Adipocyte (in vitro differentiated cells): ENCODE measurements at regions not wholly inside any gene's neighbourhood (a gene's known extent, or its start where the extent isn't known, plus 50 kb on each side); places are given as distances from the start of the nearest gene placed in this dataset.

Source experiments
- DNase-seq: peaks from one replicate; pipeline ENCODE4 v3.0.0-alpha.2; 2015; ENCODE audit warnings: low read depth
- H3K27me3 ChIP-seq: replicated peaks from 2 replicates; pipeline ENCODE4 v1.7.0; 2013; ENCODE audit warnings: mild to moderate bottlenecking, low read length, moderate library complexity; ENCODE audit not compliant: control insufficient read depth, insufficient read depth
- H3K36me3 ChIP-seq: 2 replicates; pipeline ENCODE4 v1.7.0; 2013; ENCODE audit warnings: low read length, mild to moderate bottlenecking, moderate library complexity; ENCODE audit not compliant: control insufficient read depth, insufficient read depth, severe bottlenecking
- H3K4me1 ChIP-seq: 2 replicates; pipeline ENCODE4 v1.7.0; 2013; ENCODE audit warnings: mild to moderate bottlenecking, low read length, moderate library complexity; ENCODE audit not compliant: control insufficient read depth, insufficient read depth
- H3K4me3 ChIP-seq: 2 replicates; pipeline ENCODE4 v1.7.0; 2013; ENCODE audit warnings: mild to moderate bottlenecking, low read length, moderate library complexity
- H3K9ac ChIP-seq: 2 replicates; pipeline ENCODE4 v1.7.0; 2013; ENCODE audit warnings: mild to moderate bottlenecking, low read length, moderate library complexity
- H3K9me3 ChIP-seq: 2 replicates; pipeline ENCODE4 v1.7.0; 2013; ENCODE audit warnings: mild to moderate bottlenecking, low read length, moderate library complexity; ENCODE audit not compliant: control insufficient read depth

DNA sequence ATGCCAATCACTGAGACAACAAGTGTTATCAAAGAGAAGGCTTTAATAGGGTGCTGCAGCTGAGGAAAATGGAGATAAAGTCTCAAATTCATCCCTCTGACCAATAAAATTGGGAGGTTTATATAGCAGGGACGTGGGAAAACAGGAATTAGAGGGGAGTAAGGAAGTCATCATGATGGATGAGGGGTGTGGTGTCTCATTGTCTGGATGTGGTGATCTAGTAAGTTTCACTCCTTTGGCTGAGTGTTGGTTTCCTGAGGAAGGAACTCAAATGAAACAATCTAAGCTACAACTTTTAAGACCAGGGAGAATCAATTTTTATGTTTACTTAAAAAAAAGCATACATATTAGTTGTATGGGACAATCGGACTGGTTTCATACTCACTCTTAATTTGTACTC, 491.0 kb upstream of the KIRREL3 start:
- Histone ChIP-seq H3K36me3 (no peaks in the 10 kb centered on the region), H3K4me3 (no peak overlapping the region), H3K9me3 (peaks cover 13% of the 10 kb centered on the region), H3K27me3 (no peaks in the 10 kb centered on the region), H3K9ac (no peak overlapping the region), H3K4me1 (no peaks in the 10 kb centered on the region)
- DNase-seq = no peak

- Histone ChIP-seq H3K4me3 (no peak overlapping the region), H3K27me3 (no peaks in the 10 kb centered on the region), H3K4me1 (no peaks in the 10 kb centered on the region), H3K9me3 (peaks cover 13% of the 10 kb centered on the region), H3K36me3 (no peaks in the 10 kb centered on the region), H3K9ac (no peak overlapping the region)
- no peak for DNase-seq
Measured at GRCh38 chr11:127490896-127491295, 490.3 kb upstream of the KIRREL3 start.

DNA sequence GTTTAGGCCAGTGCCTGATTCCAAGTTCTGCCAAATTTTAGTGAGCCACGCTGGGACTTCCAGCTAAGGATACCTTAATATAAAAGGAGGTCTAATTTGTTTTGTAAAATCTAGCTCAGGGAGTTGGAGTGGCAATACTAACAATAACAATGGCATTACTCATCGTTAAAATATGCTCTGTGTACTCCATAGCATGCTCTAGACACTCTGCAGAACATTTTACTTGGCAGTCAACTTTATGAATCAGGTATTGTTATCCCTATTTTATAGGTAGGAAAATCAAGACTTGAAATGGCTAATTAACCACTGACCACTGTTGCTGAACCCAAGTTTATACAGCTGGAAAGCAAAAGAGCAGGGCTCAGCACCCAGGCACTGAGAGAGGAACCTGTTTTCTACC, 485.0 kb upstream of the KIRREL3 start:
- Histone ChIP-seq H3K9ac (no peak overlapping the region), H3K9me3 (peaks cover under 1% of the 10 kb centered on the region), H3K27me3 (no peaks in the 10 kb centered on the region), H3K4me3 (no peak overlapping the region), H3K36me3 (no peaks in the 10 kb centered on the region), H3K4me1 (no peaks in the 10 kb centered on the region)
- peak; percentile 18 for DNase-seq

DNA sequence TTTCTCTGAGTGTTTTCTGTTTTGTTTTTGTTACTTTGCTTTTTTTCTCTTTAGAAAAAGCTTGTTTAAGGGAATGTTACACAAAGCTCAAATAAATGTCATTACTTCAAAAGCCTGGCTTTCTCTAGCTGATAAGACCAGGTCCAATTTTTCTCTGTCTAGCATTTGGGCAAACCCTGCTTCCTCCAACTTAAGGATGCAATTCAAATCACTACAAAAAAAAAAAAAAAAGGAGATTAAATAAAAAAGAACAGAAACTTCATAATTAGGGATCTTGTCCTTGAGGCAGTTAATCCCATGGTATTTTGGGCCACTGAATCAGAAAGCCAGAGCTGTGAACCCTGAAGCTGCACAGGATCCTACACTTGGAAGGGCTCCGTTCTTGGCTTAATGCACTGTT, 480.8 kb upstream of the KIRREL3 start:
- Histone ChIP-seq H3K9ac (no peak overlapping the region), H3K36me3 (no peaks in the 10 kb centered on the region), H3K27me3 (no peaks in the 10 kb centered on the region), H3K9me3 (no peaks in the 10 kb centered on the region), H3K4me1 (no peaks in the 10 kb centered on the region), H3K4me3 (no peak overlapping the region)
- no peak for DNase-seq

- H3K9me3 ChIP-seq = no peaks in the 10 kb centered on the region
- no peaks in the 10 kb centered on the region for H3K27me3 ChIP-seq
- DNase-seq = no peak
- no peaks in the 10 kb centered on the region for H3K36me3 ChIP-seq
- no peak overlapping the region for H3K4me3 ChIP-seq
- H3K4me1 ChIP-seq = no peaks in the 10 kb centered on the region
- no peak overlapping the region for H3K9ac ChIP-seq
Measured at GRCh38 chr11:127478826-127479225, 478.3 kb upstream of the KIRREL3 start.

DNA sequence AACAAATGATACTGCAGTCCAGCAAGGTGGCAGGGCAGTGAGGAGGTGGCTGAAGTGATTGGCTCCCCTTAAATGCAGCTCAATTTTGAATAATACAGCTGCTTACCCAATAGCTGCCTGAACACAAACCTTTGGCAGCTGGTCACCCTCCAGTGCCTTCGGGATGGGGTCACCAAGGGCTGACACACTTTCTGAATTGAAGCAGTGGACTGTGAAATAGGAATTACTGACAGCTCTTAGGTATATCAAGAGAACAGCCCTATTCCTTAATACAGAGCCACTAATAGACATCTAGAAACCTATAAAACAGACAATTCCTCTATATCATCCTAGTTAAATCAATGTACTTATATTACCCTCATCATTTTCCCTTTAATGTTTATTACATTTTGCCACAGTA, 474.2 kb upstream of the KIRREL3 start:
- Histone ChIP-seq H3K4me1 (no peaks in the 10 kb centered on the region), H3K36me3 (no peaks in the 10 kb centered on the region), H3K27me3 (no peaks in the 10 kb centered on the region), H3K9ac (no peak overlapping the region), H3K9me3 (no peaks in the 10 kb centered on the region), H3K4me3 (no peak overlapping the region)
- DNase-seq = no peak

GRCh38 chr11:127472505-127472904, 471.9 kb upstream of the KIRREL3 start:
- Histone ChIP-seq H3K4me3 (no peak overlapping the region), H3K27me3 (no peaks in the 10 kb centered on the region), H3K9ac (no peak overlapping the region), H3K36me3 (no peaks in the 10 kb centered on the region), H3K4me1 (no peaks in the 10 kb centered on the region), H3K9me3 (no peaks in the 10 kb centered on the region)
- DNase-seq = no peak

DNA sequence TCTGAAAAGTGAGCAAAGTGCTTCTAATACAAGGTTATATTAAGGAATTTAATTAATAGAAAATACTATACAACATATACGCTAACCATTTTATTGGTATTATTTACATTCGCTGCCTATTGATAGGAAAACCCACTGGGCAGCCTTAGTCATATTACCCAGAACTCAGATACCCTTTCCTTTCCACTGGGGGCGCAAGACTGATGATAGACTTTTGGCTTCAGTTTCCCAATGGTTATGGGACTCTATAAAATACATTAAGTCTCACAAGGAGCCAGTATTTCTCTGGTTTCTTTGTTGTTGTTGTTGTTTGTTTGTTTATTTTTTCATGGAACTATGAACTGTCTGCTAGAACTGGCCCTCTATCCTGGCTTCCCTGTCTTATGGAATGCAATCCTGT, 471.1 kb upstream of the KIRREL3 start:
- no peak overlapping the region for H3K4me3 ChIP-seq
- no peak overlapping the region for H3K9ac ChIP-seq
- no peak for DNase-seq
- H3K4me1 ChIP-seq = no peaks in the 10 kb centered on the region
- no peaks in the 10 kb centered on the region for H3K36me3 ChIP-seq
- H3K9me3 ChIP-seq = no peaks in the 10 kb centered on the region
- H3K27me3 ChIP-seq = no peaks in the 10 kb centered on the region

- Histone ChIP-seq H3K27me3 (no peaks in the 10 kb centered on the region), H3K4me1 (no peaks in the 10 kb centered on the region), H3K36me3 (no peaks in the 10 kb centered on the region), H3K9ac (no peak overlapping the region), H3K4me3 (no peak overlapping the region), H3K9me3 (no peaks in the 10 kb centered on the region)
- no peak for DNase-seq
Measured at GRCh38 chr11:127470306-127470884, 469.8 kb upstream of the KIRREL3 start.

DNA sequence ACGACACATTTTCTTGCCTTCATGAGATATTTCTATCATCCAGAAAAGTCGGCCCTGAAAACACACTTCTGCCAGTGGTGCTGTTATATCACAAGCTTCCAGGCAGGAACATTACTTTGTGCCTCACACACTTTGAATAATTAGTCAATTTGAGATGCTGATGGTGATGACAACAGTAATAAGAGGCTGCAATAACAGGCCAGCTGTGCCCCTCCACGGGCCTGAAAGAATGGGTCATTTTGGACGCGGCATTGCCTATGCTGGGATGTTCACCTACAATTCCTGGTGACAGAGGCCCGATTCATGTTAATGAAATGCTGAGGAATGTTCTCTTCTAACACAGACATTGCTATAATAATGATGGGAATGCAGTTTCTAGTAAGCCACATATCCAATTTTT, 463.8 kb upstream of the KIRREL3 start:
- DNase-seq = no peak
- Histone ChIP-seq H3K4me3 (no peak overlapping the region), H3K27me3 (no peaks in the 10 kb centered on the region), H3K9ac (no peak overlapping the region), H3K36me3 (no peaks in the 10 kb centered on the region), H3K9me3 (no peaks in the 10 kb centered on the region), H3K4me1 (no peaks in the 10 kb centered on the region)

DNA sequence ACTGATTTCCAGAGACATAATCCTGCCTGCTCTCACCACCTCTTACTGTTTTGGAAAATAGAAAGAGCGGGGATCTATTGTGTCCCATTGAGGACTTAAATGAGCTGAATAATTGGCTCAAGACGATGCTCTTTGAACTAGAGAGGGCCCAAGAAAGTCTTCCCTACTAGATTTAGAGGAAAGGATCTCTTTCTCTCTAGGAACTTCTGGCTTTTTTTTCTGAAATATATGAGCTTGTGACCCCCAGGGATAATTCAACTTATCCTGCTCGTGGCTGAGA, 461.4 kb upstream of the KIRREL3 start:
- DNase-seq = no peak
- no peaks in the 10 kb centered on the region for H3K36me3 ChIP-seq
- H3K4me1 ChIP-seq = no peaks in the 10 kb centered on the region
- H3K27me3 ChIP-seq = no peaks in the 10 kb centered on the region
- no peak overlapping the region for H3K9ac ChIP-seq
- no peak overlapping the region for H3K4me3 ChIP-seq
- H3K9me3 ChIP-seq = no peaks in the 10 kb centered on the region

DNA sequence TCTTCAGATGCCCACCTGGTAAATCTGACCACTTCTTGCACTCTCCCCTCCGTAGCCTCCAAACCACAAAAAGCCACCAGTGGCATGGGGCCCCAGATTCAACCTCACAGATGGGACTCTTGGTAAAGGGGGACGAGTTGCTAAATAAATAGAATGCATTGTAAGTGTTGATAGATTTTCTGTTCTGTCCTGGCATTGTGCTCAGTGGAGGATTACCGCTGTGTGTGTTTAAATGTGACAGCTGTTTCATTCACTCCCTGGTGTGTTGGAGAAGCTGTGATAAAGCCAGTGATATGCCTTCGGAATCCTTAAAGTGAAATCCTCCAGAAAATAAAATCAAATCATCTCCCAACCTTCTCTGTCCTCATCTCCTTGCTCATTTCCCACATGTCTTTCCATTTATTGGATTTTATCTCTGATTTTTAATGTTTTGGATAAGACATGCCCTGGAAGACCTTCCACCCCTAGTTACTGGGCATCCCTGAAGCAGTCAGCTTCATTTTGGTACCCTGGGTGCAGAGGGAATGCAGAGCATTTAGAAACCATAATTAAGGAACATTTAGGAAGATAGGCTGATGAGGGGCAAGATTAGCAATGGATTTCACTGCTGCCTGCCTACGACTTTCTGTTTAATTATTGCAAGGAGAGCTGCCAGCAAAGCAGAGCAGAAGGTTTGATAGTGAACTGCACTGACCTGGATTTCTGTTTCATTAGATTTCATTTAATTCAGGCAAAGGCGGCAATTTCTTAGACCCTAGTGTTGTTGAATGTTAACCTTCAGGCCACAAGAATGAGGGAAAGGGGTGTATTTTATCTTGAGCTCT, 460.9 kb upstream of the KIRREL3 start:
- no peaks in the 10 kb centered on the region for H3K36me3 ChIP-seq
- H3K27me3 ChIP-seq = no peaks in the 10 kb centered on the region
- H3K4me3 ChIP-seq = no peak overlapping the region
- H3K9me3 ChIP-seq = no peaks in the 10 kb centered on the region
- no peak for DNase-seq
- no peak overlapping the region for H3K9ac ChIP-seq
- no peaks in the 10 kb centered on the region for H3K4me1 ChIP-seq
